OCI-LY1 (cell line): ENCODE measurements at regions not wholly inside any gene's neighbourhood (a gene's known extent, or its start where the extent isn't known, plus 50 kb on each side); places are given as distances from the start of the nearest gene placed in this dataset.

Experiments used
- H2AFZ ChIP-seq: fragments of 200-600 bp; sonication (generic), shearing (Covaris generic); 2 replicates; pipeline ENCODE4 v1.6.0; 2014; ENCODE audit warnings: antibody characterized with exemption, mild to moderate bottlenecking, low read length
- H3F3A ChIP-seq: fragments of 200-600 bp; sonication (generic), shearing (Covaris generic); 2 replicates; pipeline ENCODE4 v1.6.0; 2014; ENCODE audit warnings: mild to moderate bottlenecking, antibody characterized with exemption, low read length, moderate library complexity; ENCODE audit not compliant: insufficient read depth
- H3K27ac ChIP-seq: fragments of 200-600 bp; sonication (generic); 2 replicates; pipeline ENCODE4 v1.5.1; 2014; ENCODE audit warnings: low read length, mixed run types, mild to moderate bottlenecking, low read depth; ENCODE audit not compliant: poor library complexity, severe bottlenecking
- H3K27me3 ChIP-seq: fragments of 200-600 bp; sonication (generic); 2 replicates; pipeline ENCODE4 v1.6.0; 2014; ENCODE audit warnings: antibody characterized with exemption, mild to moderate bottlenecking, low read length, moderate library complexity; ENCODE audit not compliant: insufficient read depth
- H3K36me3 ChIP-seq: fragments of 200-600 bp; sonication (generic); 2 replicates; pipeline ENCODE4 v1.6.1; 2014; ENCODE audit warnings: mild to moderate bottlenecking, antibody characterized with exemption, low read length, moderate library complexity, mixed read lengths; ENCODE audit not compliant: insufficient read depth
- H3K4me1 ChIP-seq: fragments of 200-600 bp; sonication (generic); 2 replicates; pipeline ENCODE4 v1.5.1; 2014; ENCODE audit warnings: mild to moderate bottlenecking, low read length, moderate library complexity; ENCODE audit not compliant: insufficient read depth, severe bottlenecking
- H3K4me2 ChIP-seq: fragments of 200-600 bp; sonication (generic), shearing (Covaris generic); 2 replicates; pipeline ENCODE4 v1.6.1; 2014; ENCODE audit warnings: low read length
- H3K4me3 ChIP-seq: fragments of 200-600 bp; sonication (generic); 2 replicates; pipeline ENCODE4 v1.5.1; 2014; ENCODE audit warnings: low read length, low read depth, mild to moderate bottlenecking, mixed read lengths; ENCODE audit not compliant: poor library complexity, severe bottlenecking
- H3K79me2 ChIP-seq: fragments of 200-600 bp; shearing (Covaris generic); 2 replicates; pipeline ENCODE4 v1.6.1; 2016; ENCODE audit warnings: mixed run types, low read length, mixed read lengths; ENCODE audit not compliant: insufficient read depth
- H3K9ac ChIP-seq: fragments of 200-600 bp; sonication (generic), shearing (Covaris generic); 2 replicates; pipeline ENCODE4 v1.6.1; 2014; ENCODE audit warnings: mild to moderate bottlenecking, low read length, mixed read lengths
- H3K9me2 ChIP-seq: fragments of 200-600 bp; sonication (generic), shearing (Covaris generic); 2 replicates; pipeline ENCODE4 v1.6.1; 2014; ENCODE audit warnings: low read depth, mild to moderate bottlenecking, low read length, mixed read lengths
- H3K9me3 ChIP-seq: fragments of 200-600 bp; shearing (Covaris generic); 2 replicates; pipeline ENCODE4 v1.6.1; 2014; ENCODE audit warnings: low read length, mixed read lengths
- H4K20me1 ChIP-seq: fragments of 200-600 bp; sonication (generic), shearing (Covaris generic); 2 replicates; pipeline ENCODE4 v1.6.0; 2016; ENCODE audit warnings: mild to moderate bottlenecking, low read length; ENCODE audit not compliant: insufficient read depth
- EZH2 ChIP-seq: fragments of 200-600 bp; sonication (generic), shearing (Covaris generic); IDR thresholded peaks from 2 replicates; pipeline ENCODE4 v1.8.0; 2017; ENCODE audit warnings: borderline replicate concordance, mixed run types, mild to moderate bottlenecking, antibody characterized with exemption, low read length, moderate library complexity, mixed read lengths
- TF ChIP-seq, protein P1 (sequence below): fragments of 200-600 bp; sonication (generic), shearing (Covaris generic); IDR thresholded peaks from 2 replicates; pipeline ENCODE4 v1.5.1; 2017; ENCODE audit warnings: mild to moderate bottlenecking, antibody characterized with exemption, low read length, moderate library complexity, mixed read lengths

GRCh38 chr16:79726902-79727301 is 126.4 kb upstream of the MAF start:
- H3K4me1 ChIP-seq, result no peaks in the 10 kb centered on the region
- H3K79me2 ChIP-seq, result no peaks in the 10 kb centered on the region
- H3K27me3 ChIP-seq, result no peaks in the 10 kb centered on the region
- no peak overlapping the region for H3K9ac ChIP-seq
- no peaks in the 10 kb centered on the region for H3K9me3 ChIP-seq
- no peaks in the 10 kb centered on the region for H4K20me1 ChIP-seq
- TF ChIP-seq EZH2, result no peak
- TF ChIP-seq, protein P1, sequence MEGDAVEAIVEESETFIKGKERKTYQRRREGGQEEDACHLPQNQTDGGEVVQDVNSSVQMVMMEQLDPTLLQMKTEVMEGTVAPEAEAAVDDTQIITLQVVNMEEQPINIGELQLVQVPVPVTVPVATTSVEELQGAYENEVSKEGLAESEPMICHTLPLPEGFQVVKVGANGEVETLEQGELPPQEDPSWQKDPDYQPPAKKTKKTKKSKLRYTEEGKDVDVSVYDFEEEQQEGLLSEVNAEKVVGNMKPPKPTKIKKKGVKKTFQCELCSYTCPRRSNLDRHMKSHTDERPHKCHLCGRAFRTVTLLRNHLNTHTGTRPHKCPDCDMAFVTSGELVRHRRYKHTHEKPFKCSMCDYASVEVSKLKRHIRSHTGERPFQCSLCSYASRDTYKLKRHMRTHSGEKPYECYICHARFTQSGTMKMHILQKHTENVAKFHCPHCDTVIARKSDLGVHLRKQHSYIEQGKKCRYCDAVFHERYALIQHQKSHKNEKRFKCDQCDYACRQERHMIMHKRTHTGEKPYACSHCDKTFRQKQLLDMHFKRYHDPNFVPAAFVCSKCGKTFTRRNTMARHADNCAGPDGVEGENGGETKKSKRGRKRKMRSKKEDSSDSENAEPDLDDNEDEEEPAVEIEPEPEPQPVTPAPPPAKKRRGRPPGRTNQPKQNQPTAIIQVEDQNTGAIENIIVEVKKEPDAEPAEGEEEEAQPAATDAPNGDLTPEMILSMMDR, result no peak
- no peak overlapping the region for H3K4me3 ChIP-seq
- H3K27ac ChIP-seq, result no peak overlapping the region
- no peaks in the 10 kb centered on the region for H3K36me3 ChIP-seq
- H2AFZ ChIP-seq, result no peak overlapping the region
- H3K4me2 ChIP-seq, result no peak overlapping the region
- H3F3A ChIP-seq, result no peaks in the 10 kb centered on the region
- H3K9me2 ChIP-seq, result no peaks in the 10 kb centered on the region

DNA sequence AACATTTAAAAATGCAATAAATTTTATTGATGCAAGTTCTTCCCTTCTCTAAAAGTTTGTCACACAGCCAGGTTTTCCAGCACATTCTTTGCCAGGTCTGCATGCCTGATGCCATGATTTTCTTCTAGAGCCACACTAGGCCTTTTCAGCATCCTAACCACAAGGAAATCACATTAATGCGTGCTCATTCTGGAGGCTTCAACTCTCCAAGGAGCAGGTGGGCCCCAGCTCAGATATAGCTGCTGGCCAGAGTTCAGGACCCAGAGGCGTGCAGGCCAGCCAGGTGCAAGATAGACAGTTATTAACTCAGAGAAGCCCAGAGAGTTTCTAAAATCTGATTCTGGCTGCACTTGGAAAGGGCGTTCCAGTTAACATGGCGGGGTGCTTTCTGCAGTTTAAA is 124.5 kb upstream of the MAF start:
- no peaks in the 10 kb centered on the region for H3K27me3 ChIP-seq
- H4K20me1 ChIP-seq, result no peaks in the 10 kb centered on the region
- no peak overlapping the region for H3K9ac ChIP-seq
- H3K4me2 ChIP-seq, result no peak overlapping the region
- H3K4me3 ChIP-seq, result no peak overlapping the region
- no peaks in the 10 kb centered on the region for H3K79me2 ChIP-seq
- H3K9me3 ChIP-seq, result no peaks in the 10 kb centered on the region
- no peaks in the 10 kb centered on the region for H3K4me1 ChIP-seq
- H3K36me3 ChIP-seq, result no peaks in the 10 kb centered on the region
- H2AFZ ChIP-seq, result no peak overlapping the region
- TF ChIP-seq, protein P1, result no peak
- no peak for TF ChIP-seq EZH2
- no peaks in the 10 kb centered on the region for H3F3A ChIP-seq
- no peak overlapping the region for H3K27ac ChIP-seq
- no peaks in the 10 kb centered on the region for H3K9me2 ChIP-seq

- no peak overlapping the region for H2AFZ ChIP-seq
- H3K27ac ChIP-seq, result no peak overlapping the region
- H3K4me3 ChIP-seq, result no peak overlapping the region
- H3K79me2 ChIP-seq, result no peaks in the 10 kb centered on the region
- no peak overlapping the region for H3K4me2 ChIP-seq
- H3K9ac ChIP-seq, result no peak overlapping the region
- no peaks in the 10 kb centered on the region for H4K20me1 ChIP-seq
- no peaks in the 10 kb centered on the region for H3K27me3 ChIP-seq
- no peaks in the 10 kb centered on the region for H3F3A ChIP-seq
- TF ChIP-seq, protein P1, result no peak
- no peak for TF ChIP-seq EZH2
- H3K36me3 ChIP-seq, result no peaks in the 10 kb centered on the region
- H3K9me2 ChIP-seq, result no peaks in the 10 kb centered on the region
- H3K9me3 ChIP-seq, result no peaks in the 10 kb centered on the region
- H3K4me1 ChIP-seq, result no peaks in the 10 kb centered on the region
Observed at GRCh38 chr16:79723583-79724168, 123.1 kb upstream of the MAF start.
